OCI-LY3 (cell line): ENCODE measurements at regions not wholly inside any gene's neighbourhood (a gene's known extent, or its start where the extent isn't known, plus 50 kb on each side); places are given as distances from the start of the nearest gene placed in this dataset.

Experiments
- H2AFZ ChIP-seq: fragments of 200-600, 300-600 bp; shearing (Covaris generic); 2 replicates; pipeline ENCODE4 v1.6.0; 2014; ENCODE audit warnings: antibody characterized with exemption, low read depth, low read length
- H3K27ac ChIP-seq: fragments of 200-600, 300-600 bp; sonication (generic); 2 replicates; pipeline ENCODE4 v1.5.1; 2014; ENCODE audit warnings: mild to moderate bottlenecking, low read length, moderate library complexity, mixed read lengths
- H3K27me3 ChIP-seq: fragments of 200-600, 300-600 bp; sonication (generic); 2 replicates; pipeline ENCODE4 v1.6.1; 2014; ENCODE audit warnings: low read depth, low read length, mixed read lengths
- H3K36me3 ChIP-seq: fragments of 200-600, 300-600 bp; sonication (generic); replicated peaks from 2 replicates; pipeline ENCODE3; 2014; ENCODE audit warnings: low read depth, low read length, mixed read lengths
- H3K4me1 ChIP-seq: fragments of 300-600, 200-600 bp; sonication (generic); 2 replicates; pipeline ENCODE4 v1.6.1; 2014; ENCODE audit warnings: low read length, mixed read lengths
- H3K4me2 ChIP-seq: fragments of 200-600, 300-600 bp; sonication (generic); 2 replicates; pipeline ENCODE4 v1.6.1; 2014; ENCODE audit warnings: low read length, mixed read lengths
- H3K4me3 ChIP-seq: fragments of 300-600, 200-600 bp; sonication (generic); 2 replicates; pipeline ENCODE4 v1.5.1; 2014; ENCODE audit warnings: antibody characterized with exemption, mild to moderate bottlenecking, low read length, moderate library complexity
- H3K79me2 ChIP-seq: fragments of 300-600, 200-600 bp; shearing (Covaris generic); 2 replicates; pipeline ENCODE4 v1.6.1; 2014; ENCODE audit warnings: mild to moderate bottlenecking, low read length, mixed read lengths
- H3K9ac ChIP-seq: fragments of 300-600, 200-600 bp; shearing (Covaris generic); 2 replicates; pipeline ENCODE4 v1.6.0; 2014; ENCODE audit warnings: mild to moderate bottlenecking, low read length, moderate library complexity
- H3K9me3 ChIP-seq: fragments of 200-600, 300-600 bp; shearing (Covaris generic); 2 replicates; pipeline ENCODE4 v1.6.1; 2014; ENCODE audit warnings: low read length, mixed read lengths; ENCODE audit not compliant: insufficient read depth
- H4K20me1 ChIP-seq: fragments of 200-600, 300-600 bp; sonication (generic); 2 replicates; pipeline ENCODE4 v1.6.1; 2016; ENCODE audit warnings: low read length, mixed read lengths; ENCODE audit not compliant: insufficient read depth
- CTCF ChIP-seq: fragments of 200-600, 300-600 bp; sonication (generic); IDR thresholded peaks from 2 replicates; pipeline ENCODE4 v1.5.1; 2014; ENCODE audit warnings: antibody characterized with exemption, low read length, low read depth
- EZH2phosphoT487 ChIP-seq: fragments of 200-600 bp; shearing (Covaris generic); IDR thresholded peaks from 2 replicates; pipeline ENCODE4 v1.6.1; 2018; ENCODE audit warnings: antibody characterized with exemption, mixed run types, low read depth

- no peaks in the 10 kb centered on the region for H3K27me3 ChIP-seq
- H2AFZ ChIP-seq = no peak overlapping the region
- no peaks in the 10 kb centered on the region for H4K20me1 ChIP-seq
- H3K79me2 ChIP-seq = no peaks in the 10 kb centered on the region
- H3K4me3 ChIP-seq = no peak overlapping the region
- H3K4me1 ChIP-seq = no peaks in the 10 kb centered on the region
- TF ChIP-seq CTCF = no peak
- TF ChIP-seq EZH2phosphoT487 = no peak
- no peaks in the 10 kb centered on the region for H3K36me3 ChIP-seq
- H3K27ac ChIP-seq = no peak overlapping the region
- no peak overlapping the region for H3K9ac ChIP-seq
- H3K4me2 ChIP-seq = no peak overlapping the region
- no peaks in the 10 kb centered on the region for H3K9me3 ChIP-seq
Observed at GRCh38 chr7:46547044-46547443, 626.0 kb upstream of the IGFBP3 start.

- Histone ChIP-seq H3K27me3 (no peaks in the 10 kb centered on the region), H3K9me3 (no peaks in the 10 kb centered on the region), H3K27ac (no peak overlapping the region), H2AFZ (no peak overlapping the region), H3K4me1 (no peaks in the 10 kb centered on the region), H3K36me3 (no peaks in the 10 kb centered on the region), H3K79me2 (no peaks in the 10 kb centered on the region), H3K9ac (no peak overlapping the region), H4K20me1 (no peaks in the 10 kb centered on the region), H3K4me2 (no peak overlapping the region), H3K4me3 (no peak overlapping the region)
- TF ChIP-seq EZH2phosphoT487 = no peak
- no peak for TF ChIP-seq CTCF
Observed at GRCh38 chr7:46545790-46546189, 624.7 kb upstream of the IGFBP3 start.

GRCh38 chr7:46544396-46545008, 623.4 kb upstream of the IGFBP3 start:
- no peaks in the 10 kb centered on the region for H4K20me1 ChIP-seq
- H2AFZ ChIP-seq = no peak overlapping the region
- no peaks in the 10 kb centered on the region for H3K27me3 ChIP-seq
- no peaks in the 10 kb centered on the region for H3K36me3 ChIP-seq
- no peaks in the 10 kb centered on the region for H3K79me2 ChIP-seq
- no peak overlapping the region for H3K4me3 ChIP-seq
- H3K9me3 ChIP-seq = no peaks in the 10 kb centered on the region
- no peak overlapping the region for H3K4me2 ChIP-seq
- no peaks in the 10 kb centered on the region for H3K4me1 ChIP-seq
- H3K27ac ChIP-seq = no peak overlapping the region
- no peak for TF ChIP-seq CTCF
- no peak for TF ChIP-seq EZH2phosphoT487
- no peak overlapping the region for H3K9ac ChIP-seq

- no peaks in the 10 kb centered on the region for H3K27me3 ChIP-seq
- no peaks in the 10 kb centered on the region for H4K20me1 ChIP-seq
- H3K79me2 ChIP-seq = no peaks in the 10 kb centered on the region
- H3K9ac ChIP-seq = no peak overlapping the region
- H3K4me2 ChIP-seq = no peak overlapping the region
- TF ChIP-seq CTCF (no peak), EZH2phosphoT487 (no peak)
- no peak overlapping the region for H2AFZ ChIP-seq
- H3K4me1 ChIP-seq = no peaks in the 10 kb centered on the region
- H3K9me3 ChIP-seq = no peaks in the 10 kb centered on the region
- H3K4me3 ChIP-seq = no peak overlapping the region
- no peaks in the 10 kb centered on the region for H3K36me3 ChIP-seq
- H3K27ac ChIP-seq = no peak overlapping the region
Observed at GRCh38 chr7:46542076-46542475, 621.0 kb upstream of the IGFBP3 start.
